ENCODE measurements at regions not wholly inside any gene's neighbourhood (a gene's known extent, or its start where the extent isn't known, plus 50 kb on each side); places are given as distances from the start of the nearest gene placed in this dataset.

GRCh38 chr6:165751486-165751885 lies 88.4 kb upstream of the PDE10A start:
- Histone ChIP-seq H3K36me3 (ENCODE audit: control insufficient read depth, insufficient read depth, low read length) (no peaks in the 10 kb centered on the region), H3K27me3 (ENCODE audit: control insufficient read depth, insufficient read depth, low read length) (no peaks in the 10 kb centered on the region), H3K4me3 (ENCODE audit: low read depth, low read length) (no peak overlapping the region)
- TF ChIP-seq CTCF (IDR thresholded peaks at IDR 0.05; ENCODE audit: insufficient read depth, low read length, severe bottlenecking), result no peak
- DNase-seq (ENCODE audit: low read depth) (no peak), FAIRE-seq (no peak)

GRCh38 chr6:165749163-165749562 lies 86.1 kb upstream of the PDE10A start:
- DNase-seq (ENCODE audit: low read depth) (no peak), FAIRE-seq (peak; percentile 32)
- Histone ChIP-seq H3K27me3 (ENCODE audit: control insufficient read depth, insufficient read depth, low read length) (no peaks in the 10 kb centered on the region), H3K36me3 (ENCODE audit: control insufficient read depth, insufficient read depth, low read length) (no peaks in the 10 kb centered on the region), H3K4me3 (ENCODE audit: low read depth, low read length) (no peak overlapping the region)
- no peak for TF ChIP-seq CTCF (IDR thresholded peaks at IDR 0.05; ENCODE audit: insufficient read depth, low read length, severe bottlenecking)

GRCh38 chr6:165748390-165748789 lies 85.3 kb upstream of the PDE10A start:
- DNase-seq (ENCODE audit: low read depth) (no peak), FAIRE-seq (no peak)
- Histone ChIP-seq H3K36me3 (ENCODE audit: control insufficient read depth, insufficient read depth, low read length) (no peaks in the 10 kb centered on the region), H3K4me3 (ENCODE audit: low read depth, low read length) (no peak overlapping the region), H3K27me3 (ENCODE audit: control insufficient read depth, insufficient read depth, low read length) (no peaks in the 10 kb centered on the region)
- TF ChIP-seq CTCF (IDR thresholded peaks at IDR 0.05; ENCODE audit: insufficient read depth, low read length, severe bottlenecking), result no peak

GRCh38 chr6:165747963-165748362 lies 84.9 kb upstream of the PDE10A start:
- no peak overlapping the region for H3K4me3 ChIP-seq (ENCODE audit: low read depth, low read length)
- no peak for TF ChIP-seq CTCF (IDR thresholded peaks at IDR 0.05; ENCODE audit: insufficient read depth, low read length, severe bottlenecking)
- H3K27me3 ChIP-seq (ENCODE audit: control insufficient read depth, insufficient read depth, low read length), result no peaks in the 10 kb centered on the region
- no peak for FAIRE-seq
- no peaks in the 10 kb centered on the region for H3K36me3 ChIP-seq (ENCODE audit: control insufficient read depth, insufficient read depth, low read length)
- DNase-seq (ENCODE audit: low read depth), result no peak

- no peak for TF ChIP-seq CTCF (IDR thresholded peaks at IDR 0.05; ENCODE audit: insufficient read depth, low read length, severe bottlenecking)
- Histone ChIP-seq H3K36me3 (ENCODE audit: control insufficient read depth, insufficient read depth, low read length) (no peaks in the 10 kb centered on the region), H3K4me3 (ENCODE audit: low read depth, low read length) (no peak overlapping the region), H3K27me3 (ENCODE audit: control insufficient read depth, insufficient read depth, low read length) (no peaks in the 10 kb centered on the region)
- no peak for DNase-seq (ENCODE audit: low read depth)
- FAIRE-seq, result no peak
These were observed 83.3 kb upstream of the PDE10A start for GRCh38 chr6:165746331-165746730.

GRCh38 chr6:165745492-165745891 lies 82.5 kb upstream of the PDE10A start:
- H3K4me3 ChIP-seq (ENCODE audit: low read depth, low read length), result no peak overlapping the region
- H3K36me3 ChIP-seq (ENCODE audit: control insufficient read depth, insufficient read depth, low read length), result no peaks in the 10 kb centered on the region
- no peak for TF ChIP-seq CTCF (IDR thresholded peaks at IDR 0.05; ENCODE audit: insufficient read depth, low read length, severe bottlenecking)
- FAIRE-seq, result no peak
- no peaks in the 10 kb centered on the region for H3K27me3 ChIP-seq (ENCODE audit: control insufficient read depth, insufficient read depth, low read length)
- no peak for DNase-seq (ENCODE audit: low read depth)
